GM12878 (cell line): ENCODE measurements at regions not wholly inside any gene's neighbourhood (a gene's known extent, or its start where the extent isn't known, plus 50 kb on each side); places are given as distances from the start of the nearest gene placed in this dataset.

Experiments
- CTCF ChIP-seq, 3 experiments: IDR thresholded peaks in 2 of 3; conservative IDR thresholded peaks in 1 of 3; 2 replicates each; pipeline ENCODE4 v1.5.1; 2011; ENCODE audit warnings: low read depth in 3 of 3, low read length in 3 of 3, mild to moderate bottlenecking in 3 of 3, control low read depth in 2 of 3, moderate library complexity in 2 of 3, inconsistent platforms in 1 of 3, mixed read lengths in 1 of 3; ENCODE audit not compliant: control insufficient read depth in 2 of 3, insufficient read depth in 1 of 3; ENCODE audit errors: extremely low read depth in 1 of 3
- EP300 ChIP-seq, 2 experiments: fragments of 150-350 bp in 1 of 2; IDR thresholded peaks; 2 replicates each; pipeline ENCODE4 v1.6.1; 2011 to 2012; ENCODE audit warnings: low read depth in 2 of 2, low read length in 2 of 2, borderline replicate concordance in 1 of 2, improper control_type of control experiment in 1 of 2, inconsistent platforms in 1 of 2; ENCODE audit not compliant: control insufficient read depth in 1 of 2
- POLR2AphosphoS2 ChIP-seq: IDR thresholded peaks from 2 replicates; pipeline ENCODE4 v1.6.1; 2011; ENCODE audit warnings: low read depth, mild to moderate bottlenecking, low read length, improper control_type of control experiment, moderate library complexity
- TAF1 ChIP-seq: IDR thresholded peaks from 2 replicates; pipeline ENCODE4 v1.6.1; 2011; ENCODE audit warnings: mild to moderate bottlenecking, low read depth, low read length, borderline replicate concordance

DNA sequence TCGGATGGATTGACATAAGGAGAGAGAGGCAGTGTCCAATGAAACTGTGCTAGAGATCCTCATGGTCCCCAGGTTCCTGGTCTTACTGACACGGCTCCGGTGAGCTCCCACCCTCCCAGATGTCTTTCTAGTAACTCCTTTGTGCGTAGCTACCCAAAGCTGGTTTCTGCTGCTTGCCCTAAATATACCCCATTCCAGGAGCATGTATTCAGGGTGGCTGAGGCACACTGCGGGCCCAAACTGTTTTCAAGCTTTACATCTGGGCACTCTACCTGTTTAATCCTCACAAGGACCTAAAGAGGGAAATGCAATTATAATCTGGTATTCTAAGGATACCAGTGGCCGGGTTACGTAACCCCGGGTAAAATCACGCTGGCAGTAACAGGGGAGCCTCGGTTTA, 161.2 kb upstream of the NSMCE3 start:
- no peak for TF ChIP-seq EP300 (IDR thresholded peaks at IDR 0.05; ENCODE audit: borderline replicate concordance in 1 of 2, control insufficient read depth in 1 of 2, low read depth in 2 of 2, low read length in 2 of 2)
- no peak for TF ChIP-seq TAF1
- no peak for TF ChIP-seq CTCF (IDR thresholded peaks at IDR 0.05 in 2 of 3, conservative IDR thresholded peaks at IDR 0.05 in 1 of 3; ENCODE audit: control insufficient read depth in 2 of 3, extremely low read depth in 1 of 3, insufficient read depth in 1 of 3, low read depth in 3 of 3, low read length in 3 of 3)
- TF ChIP-seq POLR2AphosphoS2, result no peak
